ENCODE measurements at regions not wholly inside any gene's neighbourhood (a gene's known extent, or its start where the extent isn't known, plus 50 kb on each side); places are given as distances from the start of the nearest gene placed in this dataset.

- no peaks in the 10 kb centered on the region for H3K36me3 ChIP-seq (ENCODE audit: control insufficient read depth, insufficient read depth, low read length)
- H3K4me3 ChIP-seq (ENCODE audit: low read depth, low read length): no peak overlapping the region
- TF ChIP-seq CTCF (IDR thresholded peaks at IDR 0.05; ENCODE audit: insufficient read depth, low read length, severe bottlenecking): no peak
- DNase-seq (ENCODE audit: low read depth) (no peak), FAIRE-seq (no peak)
- H3K27me3 ChIP-seq (ENCODE audit: control insufficient read depth, insufficient read depth, low read length): no peaks in the 10 kb centered on the region
Observed at GRCh38 chr3:38989917-38990510, 61.7 kb downstream of the SCN11A start.

- Histone ChIP-seq H3K4me3 (ENCODE audit: low read depth, low read length) (no peak overlapping the region), H3K27me3 (ENCODE audit: control insufficient read depth, insufficient read depth, low read length) (no peaks in the 10 kb centered on the region), H3K36me3 (ENCODE audit: control insufficient read depth, insufficient read depth, low read length) (no peaks in the 10 kb centered on the region)
- no peak for DNase-seq (ENCODE audit: low read depth)
- FAIRE-seq: no peak
- TF ChIP-seq CTCF (IDR thresholded peaks at IDR 0.05; ENCODE audit: insufficient read depth, low read length, severe bottlenecking): no peak
Observed at GRCh38 chr3:38988955-38989354, 62.8 kb downstream of the SCN11A start.

GRCh38 chr3:38987456-38987855 lies 64.3 kb downstream of the SCN11A start:
- FAIRE-seq (no peak), DNase-seq (ENCODE audit: low read depth) (no peak)
- TF ChIP-seq CTCF (IDR thresholded peaks at IDR 0.05; ENCODE audit: insufficient read depth, low read length, severe bottlenecking): no peak
- no peaks in the 10 kb centered on the region for H3K36me3 ChIP-seq (ENCODE audit: control insufficient read depth, insufficient read depth, low read length)
- no peak overlapping the region for H3K4me3 ChIP-seq (ENCODE audit: low read depth, low read length)
- H3K27me3 ChIP-seq (ENCODE audit: control insufficient read depth, insufficient read depth, low read length): no peaks in the 10 kb centered on the region

GRCh38 chr3:38986901-38987300 lies 64.8 kb downstream of the SCN11A start:
- FAIRE-seq (no peak), DNase-seq (ENCODE audit: low read depth) (peak; percentile 43)
- TF ChIP-seq CTCF (IDR thresholded peaks at IDR 0.05; ENCODE audit: insufficient read depth, low read length, severe bottlenecking): no peak
- Histone ChIP-seq H3K27me3 (ENCODE audit: control insufficient read depth, insufficient read depth, low read length) (no peaks in the 10 kb centered on the region), H3K4me3 (ENCODE audit: low read depth, low read length) (no peak overlapping the region), H3K36me3 (ENCODE audit: control insufficient read depth, insufficient read depth, low read length) (no peaks in the 10 kb centered on the region)

GRCh38 chr3:38985981-38986380 lies 65.8 kb downstream of the SCN11A start:
- no peaks in the 10 kb centered on the region for H3K27me3 ChIP-seq (ENCODE audit: control insufficient read depth, insufficient read depth, low read length)
- no peak for TF ChIP-seq CTCF (IDR thresholded peaks at IDR 0.05; ENCODE audit: insufficient read depth, low read length, severe bottlenecking)
- no peak for DNase-seq (ENCODE audit: low read depth)
- H3K36me3 ChIP-seq (ENCODE audit: control insufficient read depth, insufficient read depth, low read length): no peaks in the 10 kb centered on the region
- no peak for FAIRE-seq
- H3K4me3 ChIP-seq (ENCODE audit: low read depth, low read length): no peak overlapping the region

- FAIRE-seq (peak; percentile 55), DNase-seq (ENCODE audit: low read depth) (peak; percentile 93)
- no peak overlapping the region for H3K4me3 ChIP-seq (ENCODE audit: low read depth, low read length)
- H3K27me3 ChIP-seq (ENCODE audit: control insufficient read depth, insufficient read depth, low read length): no peaks in the 10 kb centered on the region
- no peak for TF ChIP-seq CTCF (IDR thresholded peaks at IDR 0.05; ENCODE audit: insufficient read depth, low read length, severe bottlenecking)
- no peaks in the 10 kb centered on the region for H3K36me3 ChIP-seq (ENCODE audit: control insufficient read depth, insufficient read depth, low read length)
Observed at GRCh38 chr3:38985581-38985980, 66.2 kb downstream of the SCN11A start.
